KOPT-K1 (cell line): ENCODE measurements at regions not wholly inside any gene's neighbourhood (a gene's known extent, or its start where the extent isn't known, plus 50 kb on each side); places are given as distances from the start of the nearest gene placed in this dataset.

Experiments used
- H3K27ac ChIP-seq: fragments of 200-600 bp; sonication (generic); 2 replicates; pipeline ENCODE4 v1.5.1; 2016; ENCODE audit warnings: antibody characterized with exemption, mild to moderate bottlenecking, low read depth, low read length; ENCODE audit not compliant: poor library complexity, severe bottlenecking
- H3K36me3 ChIP-seq: fragments of 200-600 bp; sonication (generic); 2 replicates; pipeline ENCODE4 v1.5.1; 2017; ENCODE audit warnings: antibody characterized with exemption, mild to moderate bottlenecking, low read length, moderate library complexity; ENCODE audit not compliant: insufficient read depth
- H3K9me3 ChIP-seq: fragments of 200-600 bp; sonication (generic); 2 replicates; pipeline ENCODE4 v1.5.1; 2017; ENCODE audit warnings: antibody characterized with exemption, low read length, mild to moderate bottlenecking; ENCODE audit not compliant: insufficient read depth, poor library complexity, severe bottlenecking

- Histone ChIP-seq H3K36me3 (no peaks in the 10 kb centered on the region; the same call in 1 of the 2 replicates), H3K27ac (no peak overlapping the region), H3K9me3 (no peaks in the 10 kb centered on the region)
Measured at GRCh38 chr4:71259280-71259679, 79.5 kb upstream of the SLC4A4 start.

DNA sequence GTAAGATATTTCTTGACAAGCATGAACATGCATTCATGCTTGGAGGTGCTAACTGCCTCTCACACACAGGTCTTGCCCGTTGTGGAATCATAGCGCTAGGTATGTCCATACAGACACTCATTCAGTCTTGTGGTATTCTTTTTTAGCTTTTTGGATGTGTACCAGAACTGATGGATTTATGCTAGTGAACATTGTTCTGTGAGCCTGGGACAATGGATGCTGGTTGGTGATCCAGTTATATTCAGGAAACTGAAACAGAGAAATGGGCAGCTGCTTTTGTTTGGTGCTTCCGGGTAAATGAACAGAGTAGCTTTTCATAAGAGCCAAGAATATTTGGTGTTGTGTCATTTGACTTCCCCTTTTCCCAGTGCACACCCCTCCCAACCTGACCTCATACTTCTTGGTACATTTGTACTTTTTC lies 78.9 kb upstream of the SLC4A4 start:
- H3K27ac ChIP-seq, result no peak overlapping the region
- H3K36me3 ChIP-seq, result no peaks in the 10 kb centered on the region; the same call in 1 of the 2 replicates

GRCh38 chr4:71260544-71260943 lies 78.3 kb upstream of the SLC4A4 start:
- Histone ChIP-seq H3K9me3 (no peaks in the 10 kb centered on the region), H3K27ac (no peak overlapping the region), H3K36me3 (no peaks in the 10 kb centered on the region; the same call in 1 of the 2 replicates)

More for the DNA sequence above, 78.9 kb upstream of the SLC4A4 start:
- no peaks in the 10 kb centered on the region for H3K9me3 ChIP-seq

DNA sequence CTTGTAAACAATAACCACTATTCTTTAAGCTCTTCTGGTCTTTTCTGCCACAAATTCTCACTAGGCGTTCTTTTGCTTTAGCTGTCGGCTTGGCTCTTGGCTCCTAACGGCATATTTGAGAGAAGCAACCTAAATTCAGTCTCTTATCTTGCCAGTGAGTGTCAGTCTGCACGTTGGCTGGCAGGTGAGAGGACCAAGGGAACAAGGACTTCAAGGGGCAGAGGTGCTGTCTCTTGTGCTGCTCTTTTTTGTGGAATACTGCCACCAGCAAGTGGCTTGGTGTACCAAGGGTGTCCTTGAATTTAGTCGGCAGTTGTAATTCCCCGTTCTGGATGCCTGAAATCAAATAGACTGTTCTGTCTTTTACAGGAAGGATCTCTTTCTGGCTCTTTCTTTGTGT lies 77.8 kb upstream of the SLC4A4 start:
- Histone ChIP-seq H3K36me3 (no peaks in the 10 kb centered on the region; the same call in 1 of the 2 replicates), H3K27ac (no peak overlapping the region), H3K9me3 (no peaks in the 10 kb centered on the region)

- Histone ChIP-seq H3K27ac (no peak overlapping the region), H3K36me3 (no peaks in the 10 kb centered on the region), H3K9me3 (no peaks in the 10 kb centered on the region)
Measured at GRCh38 chr4:71261633-71262121, 77.1 kb upstream of the SLC4A4 start.

- no peaks in the 10 kb centered on the region for H3K36me3 ChIP-seq
- H3K9me3 ChIP-seq, result no peaks in the 10 kb centered on the region
- H3K27ac ChIP-seq, result no peak overlapping the region
Measured at GRCh38 chr4:71262161-71262560, 76.7 kb upstream of the SLC4A4 start.

DNA sequence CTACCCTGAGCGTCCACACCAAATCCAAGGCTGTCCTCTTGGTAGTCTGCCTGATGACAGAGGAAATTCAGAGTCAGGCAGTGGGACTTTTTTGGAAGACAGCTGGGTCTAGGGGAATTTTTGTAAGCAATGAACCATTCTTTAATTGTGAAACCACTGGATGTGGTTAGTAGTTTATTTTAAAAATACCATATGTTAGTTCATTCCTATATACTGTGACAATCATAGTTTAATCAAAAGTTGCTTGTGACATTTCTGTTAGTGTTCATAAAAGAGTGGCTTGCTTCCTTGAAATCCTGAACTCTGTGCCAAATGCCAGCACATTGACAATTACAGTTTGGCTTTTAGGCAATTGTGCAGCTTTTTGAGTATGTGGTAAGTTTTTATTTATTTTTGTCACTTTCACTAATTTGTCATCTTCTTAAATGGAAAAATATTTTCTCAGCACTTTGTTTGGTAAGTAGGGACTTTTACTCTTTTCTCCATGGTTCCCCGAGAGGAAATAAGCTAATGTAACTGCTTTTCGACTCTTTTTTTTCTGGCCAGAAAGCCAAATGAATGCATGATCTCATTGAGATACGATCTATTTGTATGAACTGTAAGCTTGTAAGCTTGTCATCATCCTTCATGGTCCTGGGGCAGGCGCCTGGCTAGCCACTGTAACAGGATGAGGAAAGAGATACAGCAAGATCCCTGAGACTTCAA lies 72.6 kb upstream of the SLC4A4 start:
- Histone ChIP-seq H3K36me3 (no peaks in the 10 kb centered on the region), H3K27ac (no peak overlapping the region), H3K9me3 (no peaks in the 10 kb centered on the region)

- H3K36me3 ChIP-seq, result no peaks in the 10 kb centered on the region
- H3K27ac ChIP-seq, result no peak overlapping the region
- H3K9me3 ChIP-seq, result no peaks in the 10 kb centered on the region
Measured at GRCh38 chr4:71267244-71267643, 71.6 kb upstream of the SLC4A4 start.

GRCh38 chr4:71268166-71268565 lies 70.7 kb upstream of the SLC4A4 start:
- H3K27ac ChIP-seq, result no peak overlapping the region
- H3K9me3 ChIP-seq, result no peaks in the 10 kb centered on the region
- no peaks in the 10 kb centered on the region for H3K36me3 ChIP-seq

GRCh38 chr4:71269233-71269632 lies 69.6 kb upstream of the SLC4A4 start:
- Histone ChIP-seq H3K9me3 (no peaks in the 10 kb centered on the region), H3K27ac (no peak overlapping the region), H3K36me3 (no peaks in the 10 kb centered on the region)

DNA sequence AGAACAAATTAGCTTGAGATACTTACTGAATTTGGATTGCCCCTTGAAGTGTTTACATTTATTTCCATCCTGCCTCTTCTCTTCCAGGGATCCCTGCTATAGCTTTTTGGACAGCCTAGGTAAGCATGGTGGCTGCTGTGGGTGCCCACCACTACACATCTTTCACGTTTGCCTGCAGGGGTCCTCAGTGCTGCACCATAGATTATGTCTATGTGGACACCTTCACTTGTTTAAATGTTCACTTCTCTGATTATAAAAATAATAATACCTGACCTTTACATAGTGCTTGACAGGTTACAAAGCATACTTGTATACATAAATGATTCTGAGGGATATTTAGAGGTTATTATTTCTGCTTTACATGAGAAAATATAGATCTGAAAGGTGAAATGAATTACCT lies 67.9 kb upstream of the SLC4A4 start:
- Histone ChIP-seq H3K9me3 (no peaks in the 10 kb centered on the region), H3K27ac (no peak overlapping the region), H3K36me3 (no peaks in the 10 kb centered on the region)

GRCh38 chr4:71272976-71273375 lies 65.8 kb upstream of the SLC4A4 start:
- H3K9me3 ChIP-seq, result no peaks in the 10 kb centered on the region
- H3K36me3 ChIP-seq, result no peaks in the 10 kb centered on the region
- no peak overlapping the region for H3K27ac ChIP-seq

- H3K9me3 ChIP-seq, result no peaks in the 10 kb centered on the region
- H3K36me3 ChIP-seq, result no peaks in the 10 kb centered on the region
- H3K27ac ChIP-seq, result no peak overlapping the region
Measured at GRCh38 chr4:71275004-71275403, 63.8 kb upstream of the SLC4A4 start.

GRCh38 chr4:71275570-71275969 lies 63.2 kb upstream of the SLC4A4 start:
- Histone ChIP-seq H3K36me3 (no peaks in the 10 kb centered on the region), H3K9me3 (no peaks in the 10 kb centered on the region), H3K27ac (no peak overlapping the region)

- H3K27ac ChIP-seq, result no peak overlapping the region
- no peaks in the 10 kb centered on the region for H3K36me3 ChIP-seq
- H3K9me3 ChIP-seq, result no peaks in the 10 kb centered on the region
Measured at GRCh38 chr4:71277353-71277752, 61.5 kb upstream of the SLC4A4 start.

- no peaks in the 10 kb centered on the region for H3K36me3 ChIP-seq
- H3K27ac ChIP-seq, result no peak overlapping the region
- H3K9me3 ChIP-seq, result no peaks in the 10 kb centered on the region
Measured at GRCh38 chr4:71283642-71284257, 55.1 kb upstream of the SLC4A4 start.
